ENCODE measurements at regions not wholly inside any gene's neighbourhood (a gene's known extent, or its start where the extent isn't known, plus 50 kb on each side); places are given as distances from the start of the nearest gene placed in this dataset.
"Not testable (repeated sequence)": the region's sequence is repeated elsewhere in the genome, so short reads cannot be mapped to it uniquely, and the experiment has no call there.

GRCh38 chr5:145449794-145450193 is 385.3 kb downstream of the PRELID2 start:
- Histone ChIP-seq H3K36me3 (ENCODE audit: control insufficient read depth, insufficient read depth, low read length) (no peaks in the 10 kb centered on the region), H3K9me3 (replicated peaks; ENCODE audit: control insufficient read depth, low read depth, low read length) (peaks cover 2% of the 10 kb centered on the region), H3K4me3 (ENCODE audit: low read length) (no peak overlapping the region), H3K27me3 (ENCODE audit: control insufficient read depth, insufficient read depth, low read length) (no peaks in the 10 kb centered on the region), H3K27ac (ENCODE audit: low read length) (no peak overlapping the region), H3K4me1 (ENCODE audit: control insufficient read depth, insufficient read depth, low read length) (no peaks in the 10 kb centered on the region)
- DNase-seq = no peak
- 67% methylated on average over 1 of the region's 4 CpGs for WGBS (ENCODE audit: insufficient coverage)

DNA sequence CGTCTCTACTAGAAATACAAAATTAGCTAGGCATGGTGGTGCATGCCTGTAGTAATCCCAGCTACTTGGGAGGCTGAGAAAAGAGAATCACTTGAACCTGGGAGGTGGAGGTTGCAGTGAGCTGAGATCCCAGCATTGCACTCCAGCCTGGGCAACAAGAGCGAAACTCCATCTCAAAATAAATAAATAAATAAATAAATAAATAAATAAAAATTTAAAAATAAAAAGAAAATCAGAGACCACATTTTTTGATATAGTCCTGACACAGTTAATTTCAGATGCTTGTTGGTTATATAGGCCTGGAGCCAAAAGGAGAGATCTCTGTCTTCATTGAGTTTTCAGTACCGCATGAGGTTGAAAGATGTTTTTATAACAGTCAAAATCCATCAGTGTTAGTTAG is 388.3 kb downstream of the PRELID2 start:
- WGBS (ENCODE audit: insufficient coverage) = 100% methylated on average over 1 of the region's 3 CpGs
- not testable (repeated sequence) for H3K36me3 ChIP-seq (ENCODE audit: control insufficient read depth, insufficient read depth, low read length); H3K9me3 ChIP-seq (replicated peaks; ENCODE audit: control insufficient read depth, low read depth, low read length); H3K27me3 ChIP-seq (ENCODE audit: control insufficient read depth, insufficient read depth, low read length); H3K27ac ChIP-seq (ENCODE audit: low read length); DNase-seq; H3K4me1 ChIP-seq (ENCODE audit: control insufficient read depth, insufficient read depth, low read length); H3K4me3 ChIP-seq (ENCODE audit: low read length)

DNA sequence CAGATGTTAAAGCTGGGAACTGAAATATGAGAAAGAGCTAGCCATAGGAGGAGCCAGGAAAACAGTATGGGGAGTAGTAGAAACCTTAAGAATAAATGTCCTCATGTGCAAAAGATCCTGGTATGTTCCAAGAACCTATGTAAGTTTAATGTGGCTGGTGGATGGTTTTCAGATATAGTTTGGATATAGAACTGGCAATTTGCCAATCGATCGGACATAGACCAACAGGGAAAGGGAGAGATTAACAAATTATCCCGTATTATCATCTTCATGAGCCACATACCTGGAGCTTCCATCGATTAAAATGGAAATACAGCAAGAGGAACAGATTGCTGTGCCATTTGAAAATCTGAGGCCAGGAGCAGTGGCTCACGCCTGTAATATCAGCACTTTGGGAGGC is 388.7 kb downstream of the PRELID2 start:
- H3K27ac ChIP-seq (ENCODE audit: low read length) = no peak overlapping the region
- 88% methylated on average over 3 of the region's 5 CpGs for WGBS (ENCODE audit: insufficient coverage)
- no peak overlapping the region for H3K4me3 ChIP-seq (ENCODE audit: low read length)
- no peaks in the 10 kb centered on the region for H3K4me1 ChIP-seq (ENCODE audit: control insufficient read depth, insufficient read depth, low read length)
- no peak for DNase-seq
- peaks cover 4% of the 10 kb centered on the region for H3K9me3 ChIP-seq (replicated peaks; ENCODE audit: control insufficient read depth, low read depth, low read length)
- no peaks in the 10 kb centered on the region for H3K27me3 ChIP-seq (ENCODE audit: control insufficient read depth, insufficient read depth, low read length)
- H3K36me3 ChIP-seq (ENCODE audit: control insufficient read depth, insufficient read depth, low read length) = no peaks in the 10 kb centered on the region

DNA sequence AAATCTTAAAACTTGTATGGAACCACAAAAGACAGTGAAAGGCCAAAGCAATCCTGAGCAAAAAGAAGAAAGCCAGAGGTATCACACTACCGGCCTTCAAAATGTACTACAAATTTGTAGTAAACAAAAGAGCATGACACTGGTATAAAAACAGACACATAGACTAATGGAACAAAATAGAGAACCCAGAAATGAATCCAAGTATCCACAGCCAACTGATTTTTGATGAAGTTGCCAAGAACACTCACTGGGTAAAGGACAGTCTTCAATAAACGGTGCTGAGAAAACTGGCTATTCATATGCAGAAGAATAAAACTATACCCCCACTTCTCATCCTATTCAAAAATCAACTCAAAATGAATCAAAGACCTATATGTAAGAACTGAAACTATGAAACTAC is 390.1 kb downstream of the PRELID2 start:
- no peak for DNase-seq

GRCh38 chr5:145443964-145444363 is 391.2 kb downstream of the PRELID2 start:
- WGBS (ENCODE audit: insufficient coverage) = no CpG with 5 or more reads among the region's 4 CpGs

More for the DNA sequence above, 390.1 kb downstream of the PRELID2 start:
- Histone ChIP-seq H3K27me3 (ENCODE audit: control insufficient read depth, insufficient read depth, low read length) (no peaks in the 10 kb centered on the region), H3K27ac (ENCODE audit: low read length) (no peak overlapping the region), H3K9me3 (replicated peaks; ENCODE audit: control insufficient read depth, low read depth, low read length) (peaks cover 4% of the 10 kb centered on the region), H3K4me3 (ENCODE audit: low read length) (no peak overlapping the region), H3K36me3 (ENCODE audit: control insufficient read depth, insufficient read depth, low read length) (no peaks in the 10 kb centered on the region), H3K4me1 (ENCODE audit: control insufficient read depth, insufficient read depth, low read length) (no peaks in the 10 kb centered on the region)
- no CpG with 5 or more reads among the region's 2 CpGs for WGBS (ENCODE audit: insufficient coverage)

GRCh38 chr5:145443366-145443765 is 391.8 kb downstream of the PRELID2 start:
- no peak overlapping the region for H3K4me3 ChIP-seq (ENCODE audit: low read length)
- H3K27ac ChIP-seq (ENCODE audit: low read length) = no peak overlapping the region
- H3K36me3 ChIP-seq (ENCODE audit: control insufficient read depth, insufficient read depth, low read length) = no peaks in the 10 kb centered on the region
- peaks cover 4% of the 10 kb centered on the region for H3K9me3 ChIP-seq (replicated peaks; ENCODE audit: control insufficient read depth, low read depth, low read length)
- H3K4me1 ChIP-seq (ENCODE audit: control insufficient read depth, insufficient read depth, low read length) = no peaks in the 10 kb centered on the region
- WGBS (ENCODE audit: insufficient coverage) = no CpG with 5 or more reads among the region's 2 CpGs
- no peak for DNase-seq
- no peaks in the 10 kb centered on the region for H3K27me3 ChIP-seq (ENCODE audit: control insufficient read depth, insufficient read depth, low read length)

More at GRCh38 chr5:145443964-145444363, 391.2 kb downstream of the PRELID2 start:
- Histone ChIP-seq H3K9me3 (replicated peaks; ENCODE audit: control insufficient read depth, low read depth, low read length) (peaks cover 4% of the 10 kb centered on the region), H3K36me3 (ENCODE audit: control insufficient read depth, insufficient read depth, low read length) (no peaks in the 10 kb centered on the region), H3K4me3 (ENCODE audit: low read length) (no peak overlapping the region), H3K27ac (ENCODE audit: low read length) (no peak overlapping the region), H3K27me3 (ENCODE audit: control insufficient read depth, insufficient read depth, low read length) (no peaks in the 10 kb centered on the region), H3K4me1 (ENCODE audit: control insufficient read depth, insufficient read depth, low read length) (no peaks in the 10 kb centered on the region)
- DNase-seq = no peak

DNA sequence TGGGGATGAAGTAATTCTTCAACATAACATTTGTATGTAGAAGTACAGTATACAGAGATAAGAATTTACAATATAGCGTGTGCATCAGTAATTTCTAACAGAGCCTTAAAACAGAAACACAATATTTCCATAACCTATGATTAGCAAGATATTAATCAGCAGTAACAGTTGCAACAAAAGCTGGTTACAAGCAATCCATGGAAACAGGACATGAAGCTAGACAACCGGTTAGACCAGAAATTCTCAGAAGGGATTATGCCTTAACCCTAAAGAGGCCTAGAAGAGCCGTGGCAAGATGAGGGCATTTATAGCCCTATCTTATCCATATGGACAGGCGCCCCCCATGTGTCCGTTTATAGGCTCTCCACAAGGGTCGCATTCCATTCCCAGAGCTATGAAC is 392.5 kb downstream of the PRELID2 start:
- H3K4me3 ChIP-seq (ENCODE audit: low read length); DNase-seq; H3K9me3 ChIP-seq (replicated peaks; ENCODE audit: control insufficient read depth, low read depth, low read length); H3K36me3 ChIP-seq (ENCODE audit: control insufficient read depth, insufficient read depth, low read length); H3K4me1 ChIP-seq (ENCODE audit: control insufficient read depth, insufficient read depth, low read length); H3K27me3 ChIP-seq (ENCODE audit: control insufficient read depth, insufficient read depth, low read length); H3K27ac ChIP-seq (ENCODE audit: low read length): not testable (repeated sequence)
- WGBS (ENCODE audit: insufficient coverage) = 67% methylated on average over 1 of the region's 6 CpGs

GRCh38 chr5:145441228-145441627 is 393.9 kb downstream of the PRELID2 start:
- no peak for DNase-seq

GRCh38 chr5:145437627-145438026 is 397.5 kb downstream of the PRELID2 start:
- H3K4me1 ChIP-seq (ENCODE audit: control insufficient read depth, insufficient read depth, low read length) = no peaks in the 10 kb centered on the region
- 67% methylated on average over 1 of the region's 3 CpGs for WGBS (ENCODE audit: insufficient coverage)
- H3K36me3 ChIP-seq (ENCODE audit: control insufficient read depth, insufficient read depth, low read length) = no peaks in the 10 kb centered on the region
- H3K9me3 ChIP-seq (replicated peaks; ENCODE audit: control insufficient read depth, low read depth, low read length) = no peaks in the 10 kb centered on the region
- no peak for DNase-seq
- H3K27ac ChIP-seq (ENCODE audit: low read length) = no peak overlapping the region
- H3K4me3 ChIP-seq (ENCODE audit: low read length) = no peak overlapping the region
- no peaks in the 10 kb centered on the region for H3K27me3 ChIP-seq (ENCODE audit: control insufficient read depth, insufficient read depth, low read length)

More at GRCh38 chr5:145441228-145441627, 393.9 kb downstream of the PRELID2 start:
- Histone ChIP-seq H3K27me3 (ENCODE audit: control insufficient read depth, insufficient read depth, low read length) (no peaks in the 10 kb centered on the region), H3K4me1 (ENCODE audit: control insufficient read depth, insufficient read depth, low read length) (no peaks in the 10 kb centered on the region), H3K9me3 (replicated peaks; ENCODE audit: control insufficient read depth, low read depth, low read length) (peaks cover 2% of the 10 kb centered on the region), H3K4me3 (ENCODE audit: low read length) (no peak overlapping the region), H3K36me3 (ENCODE audit: control insufficient read depth, insufficient read depth, low read length) (no peaks in the 10 kb centered on the region), H3K27ac (ENCODE audit: low read length) (no peak overlapping the region)

GRCh38 chr5:145433077-145433476 is 402.1 kb downstream of the PRELID2 start:
- no peaks in the 10 kb centered on the region for H3K36me3 ChIP-seq (ENCODE audit: control insufficient read depth, insufficient read depth, low read length)
- no CpG with 5 or more reads among the region's 3 CpGs for whole genome bisulfite sequencing (ENCODE audit: insufficient coverage)
- no peak overlapping the region for H3K4me3 ChIP-seq (ENCODE audit: low read length)
- H3K4me1 ChIP-seq (ENCODE audit: control insufficient read depth, insufficient read depth, low read length) = no peaks in the 10 kb centered on the region
- no peaks in the 10 kb centered on the region for H3K27me3 ChIP-seq (ENCODE audit: control insufficient read depth, insufficient read depth, low read length)
- H3K9me3 ChIP-seq (replicated peaks; ENCODE audit: control insufficient read depth, low read depth, low read length) = no peaks in the 10 kb centered on the region
- DNase-seq = no peak
- no peak overlapping the region for H3K27ac ChIP-seq (ENCODE audit: low read length)

GRCh38 chr5:145429170-145429569 is 406.0 kb downstream of the PRELID2 start:
- Histone ChIP-seq H3K4me3 (ENCODE audit: low read length) (no peak overlapping the region), H3K27ac (ENCODE audit: low read length) (no peak overlapping the region), H3K27me3 (ENCODE audit: control insufficient read depth, insufficient read depth, low read length) (no peaks in the 10 kb centered on the region), H3K9me3 (replicated peaks; ENCODE audit: control insufficient read depth, low read depth, low read length) (peaks cover 4% of the 10 kb centered on the region), H3K36me3 (ENCODE audit: control insufficient read depth, insufficient read depth, low read length) (no peaks in the 10 kb centered on the region), H3K4me1 (ENCODE audit: control insufficient read depth, insufficient read depth, low read length) (no peaks in the 10 kb centered on the region)
- DNase-seq = no peak
- WGBS (ENCODE audit: insufficient coverage) = 87% methylated on average over 3 of the region's 3 CpGs
